ENCODE measurements at regions not wholly inside any gene's neighbourhood (a gene's known extent, or its start where the extent isn't known, plus 50 kb on each side); places are given as distances from the start of the nearest gene placed in this dataset.

DNA sequence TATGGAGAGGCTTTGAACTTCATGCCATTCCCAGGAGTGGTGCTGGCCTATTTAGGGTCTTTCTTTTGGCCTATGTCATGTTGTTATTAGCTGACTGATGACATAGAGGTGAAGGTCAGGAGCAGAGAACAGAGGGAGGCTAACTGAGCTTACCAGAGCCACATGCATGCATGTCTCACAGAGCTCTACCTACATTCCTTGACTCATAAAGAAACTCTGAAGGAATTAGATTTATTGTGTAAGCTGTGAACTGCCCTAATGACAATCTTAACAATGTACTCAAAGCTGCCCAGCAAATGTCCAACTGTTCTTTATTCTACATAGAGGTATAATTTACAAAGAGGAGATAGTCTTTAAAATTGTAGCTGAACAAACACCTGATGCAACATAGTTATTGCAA, 192.7 kb upstream of the CNR1 start:
- TF ChIP-seq EZH2 (IDR thresholded peaks at IDR 0.05; ENCODE audit: insufficient read depth, low read length) (no peak), CTCF (IDR thresholded peaks at IDR 0.05; ENCODE audit: insufficient read depth, low read depth, low read length) (no peak)

Data from astrocyte (in vitro differentiated cells and primary cell).